GM19468 (cell line): ENCODE measurements at regions not wholly inside any gene's neighbourhood (a gene's known extent, or its start where the extent isn't known, plus 50 kb on each side); places are given as distances from the start of the nearest gene placed in this dataset.
"Not testable (repeated sequence)": the region's sequence is repeated elsewhere in the genome, so short reads cannot be mapped to it uniquely, and the experiment has no call there.

Experiments
- ATAC-seq: cut with Tn5 transposase; IDR thresholded peaks from one replicate; pipeline ENCODE4 v1.9.1; 2021; ENCODE audit warnings: mild to moderate bottlenecking, moderate library complexity, moderate number of reproducible peaks; ENCODE audit not compliant: unreplicated experiment; ENCODE audit errors: extremely low read depth

DNA sequence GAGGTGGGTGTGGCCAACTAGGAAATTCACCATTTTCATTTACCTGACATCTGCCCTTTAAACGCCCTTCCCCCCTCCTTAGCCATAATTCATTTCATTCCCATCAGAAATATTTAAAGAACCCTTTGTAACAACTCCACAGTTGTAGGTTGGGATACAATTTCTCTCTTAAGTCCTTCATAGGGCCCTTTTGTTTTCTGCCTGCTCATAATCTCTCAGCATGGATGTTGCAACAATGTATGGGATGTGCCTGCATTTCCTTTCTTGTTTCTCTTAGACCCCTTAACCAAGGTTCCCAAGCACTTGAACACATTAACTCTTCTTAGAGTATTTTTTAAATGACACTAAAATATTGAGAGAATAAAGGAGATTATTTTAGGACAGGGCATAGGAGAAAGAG lies 51.7 kb upstream of the MYO10 start:
- no peak for ATAC-seq

- ATAC-seq = not testable (repeated sequence)
These were observed 54.9 kb upstream of the MYO10 start for GRCh38 chr5:16990817-16991520.

- no peak for ATAC-seq
These were observed 55.9 kb upstream of the MYO10 start for GRCh38 chr5:16992006-16992405.

DNA sequence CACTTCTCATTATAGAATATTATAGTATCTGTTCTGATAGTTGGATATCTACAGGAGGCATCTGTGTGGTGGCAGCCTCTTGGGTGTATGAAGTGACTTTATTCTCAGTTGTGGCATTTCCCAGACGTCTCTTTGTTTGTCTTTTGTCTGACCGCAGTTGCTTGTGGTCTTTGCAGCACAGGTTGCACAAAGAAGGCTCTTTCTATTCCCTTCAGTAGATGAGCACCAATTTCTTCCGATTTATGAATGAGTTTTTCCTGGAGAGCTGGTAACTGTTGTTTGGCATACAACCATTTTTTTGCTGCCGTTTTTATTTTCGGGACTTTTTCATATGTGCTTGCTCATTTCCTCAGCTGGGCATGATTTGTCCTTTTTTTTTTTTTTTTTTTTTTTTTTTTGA lies 56.4 kb upstream of the MYO10 start:
- ATAC-seq = peak; percentile 19

GRCh38 chr5:16994565-16994964 lies 58.5 kb upstream of the MYO10 start:
- ATAC-seq = no peak

GRCh38 chr5:16995372-16995771 lies 59.3 kb upstream of the MYO10 start:
- ATAC-seq = no peak

- no peak for ATAC-seq
These were observed 64.3 kb upstream of the MYO10 start for GRCh38 chr5:17000291-17000939.

DNA sequence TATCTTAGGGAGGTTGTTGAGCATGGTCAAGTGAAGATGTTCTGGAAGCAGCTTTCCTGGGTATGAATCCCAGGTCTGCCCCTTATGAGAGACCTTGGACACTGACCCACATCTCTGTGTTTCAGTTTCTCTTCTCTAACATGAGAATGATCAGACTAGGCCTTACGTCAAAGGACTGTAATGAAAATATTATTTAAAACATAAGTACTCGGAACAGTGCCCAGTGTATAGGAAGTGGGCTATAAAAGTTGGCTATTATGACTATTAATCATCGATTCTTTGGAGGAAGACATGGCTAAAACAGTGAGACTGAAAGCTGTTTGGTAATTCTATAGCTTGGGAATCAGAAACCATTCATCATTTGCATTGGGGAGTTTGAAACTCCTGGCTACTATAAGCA lies 65.3 kb upstream of the MYO10 start:
- ATAC-seq = no peak

- no peak for ATAC-seq
These were observed 68.5 kb upstream of the MYO10 start for GRCh38 chr5:17004441-17005106.

DNA sequence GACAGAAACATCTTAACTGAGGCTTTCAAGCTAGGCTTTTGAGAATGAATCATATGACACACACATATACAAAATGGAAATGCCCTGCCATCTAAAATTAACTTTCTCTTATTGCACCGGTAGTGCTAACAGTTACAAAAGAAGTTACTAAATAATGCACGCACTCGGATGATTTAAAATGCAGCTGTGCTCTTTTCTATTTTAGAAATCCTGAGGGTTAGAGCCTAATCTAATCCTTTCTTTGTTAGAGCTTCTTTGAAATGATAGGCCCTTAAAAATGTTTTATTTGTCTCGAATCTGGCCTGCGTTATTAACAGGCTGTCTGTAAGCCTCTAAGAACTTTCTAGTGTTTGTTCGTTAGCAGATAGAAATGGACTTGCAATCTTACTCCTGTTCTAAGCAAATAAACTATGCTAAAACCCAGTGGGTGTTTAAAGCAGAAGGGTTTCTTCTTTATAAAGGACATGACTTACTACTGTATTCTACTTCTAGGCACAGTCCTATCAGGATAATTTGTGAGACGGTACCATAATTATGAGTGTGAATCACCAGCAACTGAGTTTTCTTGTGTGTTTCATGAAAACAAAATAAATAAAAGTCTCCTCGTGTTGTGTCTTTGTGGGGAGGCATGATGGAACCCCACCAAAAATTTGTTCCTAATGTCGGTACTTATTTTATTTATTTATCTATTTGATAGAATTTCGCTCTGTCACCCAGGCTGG lies 69.2 kb upstream of the MYO10 start:
- no peak for ATAC-seq

- ATAC-seq = no peak
These were observed 76.2 kb upstream of the MYO10 start for GRCh38 chr5:17012289-17012688.

- ATAC-seq = no peak
These were observed 78.6 kb upstream of the MYO10 start for GRCh38 chr5:17014686-17015085.

- no peak for ATAC-seq
These were observed 82.8 kb upstream of the MYO10 start for GRCh38 chr5:17018871-17019270.

DNA sequence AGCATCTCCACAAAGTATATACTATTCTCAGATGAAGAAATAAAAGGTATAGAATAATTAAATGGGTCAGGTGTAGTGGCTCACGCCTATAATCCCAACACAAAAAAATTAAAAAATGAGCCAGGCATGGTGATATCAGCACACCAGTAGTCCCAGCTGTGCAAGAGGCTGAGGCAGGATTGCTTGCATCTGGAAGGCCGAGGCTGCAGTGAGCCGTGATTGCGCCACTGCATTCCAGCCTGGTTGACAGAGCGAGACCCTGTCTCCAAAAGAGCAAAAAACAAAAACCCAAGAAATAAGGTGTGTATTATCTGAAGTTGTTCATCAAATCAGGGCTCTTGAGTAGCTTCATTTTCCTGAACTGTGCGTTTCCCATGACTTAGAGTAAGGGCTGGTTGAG lies 83.2 kb upstream of the MYO10 start:
- ATAC-seq = no peak

DNA sequence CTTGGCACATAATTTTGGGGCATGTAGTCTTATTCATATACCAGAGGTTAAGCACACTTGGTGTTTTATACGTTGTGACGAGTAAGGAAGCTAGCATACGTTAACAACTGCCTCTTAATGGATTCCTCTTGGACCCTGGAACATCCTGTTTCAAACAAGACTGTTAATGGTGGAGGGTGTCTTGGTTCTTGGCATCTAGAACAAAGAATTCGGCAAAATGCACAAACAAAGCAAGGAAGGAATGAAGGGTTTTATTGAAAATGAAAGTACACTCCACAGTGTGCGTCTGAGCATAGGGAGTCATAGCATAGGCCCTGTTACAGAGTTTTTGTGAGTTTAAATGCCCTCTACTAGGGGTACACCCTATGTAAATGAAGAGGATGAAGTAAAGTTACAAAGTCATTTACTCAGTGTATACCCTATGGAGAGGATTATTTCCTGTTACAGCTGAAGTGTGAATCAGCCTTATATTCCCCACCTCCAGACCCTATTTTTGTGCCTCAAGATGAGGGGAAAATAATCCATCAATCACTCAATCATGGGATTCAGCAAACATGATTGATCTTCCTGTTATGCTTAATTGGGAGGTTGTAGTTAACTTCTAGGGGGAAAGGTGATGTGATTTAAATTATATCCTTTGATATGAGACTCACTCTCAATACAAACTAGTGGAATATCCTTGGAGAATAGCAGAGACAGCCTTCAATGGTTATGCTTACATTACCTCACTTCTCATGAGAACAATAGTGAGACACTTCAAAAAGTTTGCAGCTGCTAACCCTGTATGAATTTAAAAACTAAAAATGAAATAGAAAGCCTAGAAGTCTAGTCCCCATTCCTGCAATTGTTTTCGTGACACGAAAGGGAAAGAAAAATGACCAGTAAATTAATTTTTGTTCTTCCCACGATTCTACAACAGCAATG lies 84.9 kb upstream of the MYO10 start:
- ATAC-seq = no peak

DNA sequence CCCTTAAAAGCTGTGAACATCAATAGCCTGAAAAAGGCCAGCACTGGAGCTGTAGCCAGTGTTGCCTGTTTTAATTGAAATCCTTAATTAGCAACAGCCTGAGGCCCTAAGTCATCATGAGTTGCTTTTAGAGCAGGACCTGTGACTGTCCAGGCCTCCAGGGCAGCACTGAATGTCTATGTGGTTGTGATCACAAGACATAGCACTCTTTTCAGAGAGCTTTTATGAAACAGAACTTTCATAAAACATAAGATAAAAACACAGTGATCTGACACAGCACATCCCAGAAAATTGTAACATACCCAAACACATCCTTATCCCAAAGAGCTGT lies 85.5 kb upstream of the MYO10 start:
- ATAC-seq = no peak

GRCh38 chr5:17022296-17022695 lies 86.2 kb upstream of the MYO10 start:
- ATAC-seq = no peak

DNA sequence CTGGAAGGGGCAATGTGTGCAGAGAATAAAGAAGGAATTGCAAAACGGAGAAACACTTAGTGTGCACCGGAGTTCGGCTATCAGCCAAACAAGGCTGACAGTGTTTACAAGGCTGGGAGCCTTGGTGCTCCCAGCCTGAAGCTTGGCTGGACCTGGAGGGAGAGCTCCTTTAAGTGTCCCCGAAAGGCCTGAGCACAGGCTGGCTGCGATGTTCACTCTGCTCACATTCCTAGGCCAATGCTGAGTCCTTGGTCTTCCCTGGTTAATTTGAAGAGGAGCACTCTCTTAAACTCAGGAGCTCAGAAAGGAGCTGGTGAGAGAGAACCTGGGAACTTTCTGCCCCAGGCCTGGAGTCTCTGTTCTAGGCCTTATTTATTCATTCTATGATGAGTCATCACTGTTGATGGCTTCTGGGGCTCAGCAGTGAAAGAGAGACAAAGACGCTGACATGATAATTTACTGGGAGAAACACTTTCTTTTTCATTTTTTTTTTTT lies 88.6 kb upstream of the MYO10 start:
- ATAC-seq = no peak

DNA sequence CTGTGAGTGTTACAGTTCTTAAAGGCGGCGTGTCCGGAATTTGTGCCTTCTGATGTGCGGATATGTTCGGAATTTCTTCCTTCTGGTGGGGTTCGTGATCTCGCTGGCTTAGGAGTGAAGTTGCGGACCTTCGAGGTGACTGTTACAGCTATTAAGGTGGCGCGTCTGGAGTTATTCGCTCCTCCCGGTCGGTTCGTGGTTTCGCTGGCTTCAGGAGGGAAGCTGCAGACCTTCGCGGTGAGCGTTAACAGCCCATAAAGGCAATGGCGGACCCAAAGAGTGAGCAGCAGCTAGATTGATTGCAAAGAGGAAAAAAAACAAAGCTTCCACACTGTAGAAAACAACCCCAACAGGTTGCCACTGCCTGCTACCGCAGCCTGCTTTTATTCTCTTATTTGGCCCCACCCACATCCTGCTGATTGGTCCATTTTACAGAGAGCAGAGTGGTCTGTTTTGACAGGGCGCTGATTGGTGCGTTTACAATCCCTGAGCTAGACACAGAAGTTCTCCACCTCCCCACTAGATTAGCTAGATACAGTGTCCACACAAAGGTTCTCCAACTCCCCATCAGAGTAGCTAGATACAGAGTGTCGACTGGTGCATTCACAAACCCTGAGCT lies 95.7 kb upstream of the MYO10 start:
- ATAC-seq = not testable (repeated sequence)
